GM13977 (cell line): ENCODE measurements at regions not wholly inside any gene's neighbourhood (a gene's known extent, or its start where the extent isn't known, plus 50 kb on each side); places are given as distances from the start of the nearest gene placed in this dataset.

Experiments
- DNase-seq: peaks from one replicate; pipeline ENCODE4 v3.0.0; 2012; ENCODE audit warnings: low spot score
- in situ Hi-C: fragments of 300-500 bp; cut with MboI; formaldehyde crosslinking; loops from one replicate; pipeline ENCODE4 v1.12.0; 2022; ENCODE audit warnings: low sequenced_read_pairs, low pct_unique_long_range_greater_than_20kb, mixed read lengths, inconsistent platforms; ENCODE audit not compliant: unreplicated experiment
- TF ChIP-seq, protein P1 (sequence below): IDR thresholded peaks from 2 replicates; pipeline ENCODE4 v1.5.1; 2012; ENCODE audit warnings: mild to moderate bottlenecking, control low read depth; ENCODE audit not compliant: insufficient read depth; ENCODE audit errors: extremely low read depth, missing control alignments

DNA sequence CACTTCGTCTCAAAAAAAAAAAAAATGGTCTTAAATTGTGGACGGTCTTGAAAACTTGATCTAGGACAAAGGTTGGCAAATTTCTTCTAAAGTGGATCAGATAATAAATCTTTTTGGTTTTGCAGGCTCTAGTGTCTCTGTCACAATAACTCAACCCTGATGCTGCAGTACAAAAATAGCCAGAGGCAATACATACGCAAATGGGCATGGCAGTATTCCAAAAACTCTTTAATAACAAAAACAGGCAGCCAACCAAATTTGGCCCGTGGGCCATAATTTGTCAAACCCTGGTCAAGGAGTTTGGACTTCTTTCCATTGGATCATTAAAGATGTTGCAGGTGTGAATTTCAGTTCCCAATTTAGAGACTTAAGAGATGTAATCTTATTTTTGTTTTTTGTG lies 93.5 kb upstream of the MRI1 start:
- in situ Hi-C loops = no loop called here
- TF ChIP-seq, protein P1, sequence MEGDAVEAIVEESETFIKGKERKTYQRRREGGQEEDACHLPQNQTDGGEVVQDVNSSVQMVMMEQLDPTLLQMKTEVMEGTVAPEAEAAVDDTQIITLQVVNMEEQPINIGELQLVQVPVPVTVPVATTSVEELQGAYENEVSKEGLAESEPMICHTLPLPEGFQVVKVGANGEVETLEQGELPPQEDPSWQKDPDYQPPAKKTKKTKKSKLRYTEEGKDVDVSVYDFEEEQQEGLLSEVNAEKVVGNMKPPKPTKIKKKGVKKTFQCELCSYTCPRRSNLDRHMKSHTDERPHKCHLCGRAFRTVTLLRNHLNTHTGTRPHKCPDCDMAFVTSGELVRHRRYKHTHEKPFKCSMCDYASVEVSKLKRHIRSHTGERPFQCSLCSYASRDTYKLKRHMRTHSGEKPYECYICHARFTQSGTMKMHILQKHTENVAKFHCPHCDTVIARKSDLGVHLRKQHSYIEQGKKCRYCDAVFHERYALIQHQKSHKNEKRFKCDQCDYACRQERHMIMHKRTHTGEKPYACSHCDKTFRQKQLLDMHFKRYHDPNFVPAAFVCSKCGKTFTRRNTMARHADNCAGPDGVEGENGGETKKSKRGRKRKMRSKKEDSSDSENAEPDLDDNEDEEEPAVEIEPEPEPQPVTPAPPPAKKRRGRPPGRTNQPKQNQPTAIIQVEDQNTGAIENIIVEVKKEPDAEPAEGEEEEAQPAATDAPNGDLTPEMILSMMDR = no peak

DNA sequence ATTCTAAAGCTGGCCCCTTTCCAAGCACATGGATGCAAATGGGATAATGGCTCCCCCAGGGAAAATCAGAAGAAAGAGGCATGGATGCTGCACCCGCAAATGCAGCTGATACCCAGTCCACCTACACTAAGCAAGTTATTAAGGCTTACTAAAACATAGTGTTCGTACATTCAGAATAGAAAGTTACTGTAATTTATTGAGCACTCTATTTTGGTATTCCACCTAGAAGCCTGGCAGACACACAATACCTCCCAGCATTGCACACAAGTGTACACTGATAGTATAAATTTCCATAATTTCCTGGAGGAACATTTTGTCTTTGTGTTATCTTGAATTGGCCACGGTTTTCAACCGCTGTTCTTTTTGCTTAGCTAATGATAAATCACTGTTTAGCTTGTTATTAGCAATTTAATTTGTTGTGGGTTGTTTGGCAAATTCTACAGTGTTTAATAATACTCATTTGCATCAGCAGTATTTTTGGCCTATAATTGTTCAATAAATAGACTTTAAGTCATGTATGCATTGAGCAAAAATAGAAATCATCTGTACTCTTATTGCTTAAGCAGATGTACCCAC lies 94.5 kb upstream of the MRI1 start:
- TF ChIP-seq, protein P1 = no peak
- DNase-seq = no peak
- in situ Hi-C loops = no loop called here

More for the DNA sequence above, 93.5 kb upstream of the MRI1 start:
- DNase-seq = no peak

DNA sequence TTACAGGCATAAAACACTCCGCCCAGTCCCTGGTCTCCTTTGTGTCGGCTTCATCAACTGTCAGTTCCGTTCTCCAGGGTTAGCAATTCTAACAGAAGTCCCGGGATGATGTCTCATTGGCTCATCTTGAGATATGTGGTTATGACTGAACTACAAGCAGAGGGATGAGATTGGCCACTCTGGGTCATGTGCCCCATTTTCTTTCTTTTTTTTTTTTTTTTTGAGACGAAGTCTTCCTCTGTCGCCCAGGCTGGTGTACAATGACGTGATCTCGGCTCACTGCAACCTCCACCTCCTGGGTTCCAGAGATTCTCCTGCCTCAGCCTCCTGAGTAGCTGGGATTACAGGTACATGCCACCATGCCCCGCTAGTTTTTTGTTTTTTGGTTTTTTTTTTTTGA lies 95.4 kb upstream of the MRI1 start:
- in situ Hi-C loops = no loop called here
- TF ChIP-seq, protein P1 = no peak
- no peak for DNase-seq

DNA sequence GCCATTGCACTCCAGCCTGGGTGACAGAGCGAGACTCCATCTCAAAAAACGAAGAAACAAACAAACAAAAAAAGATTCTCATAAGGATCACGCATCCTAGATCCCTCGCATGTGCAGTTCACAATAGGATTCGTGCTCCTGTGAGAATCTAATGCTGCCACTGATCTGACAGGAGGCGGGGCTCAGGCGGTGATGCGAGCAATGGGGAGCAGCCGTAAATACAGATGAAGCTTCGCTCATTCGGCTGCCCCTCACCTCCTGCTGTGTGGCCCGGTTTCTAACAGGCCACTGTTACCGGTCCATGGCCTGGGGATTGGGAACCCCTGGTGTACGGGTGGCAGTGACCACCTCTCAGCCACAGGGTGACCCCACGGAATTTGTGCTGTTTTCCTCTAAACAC lies 98.2 kb upstream of the MRI1 start:
- in situ Hi-C loops = no loop called here
- TF ChIP-seq, protein P1 = no peak
- DNase-seq = no peak

DNA sequence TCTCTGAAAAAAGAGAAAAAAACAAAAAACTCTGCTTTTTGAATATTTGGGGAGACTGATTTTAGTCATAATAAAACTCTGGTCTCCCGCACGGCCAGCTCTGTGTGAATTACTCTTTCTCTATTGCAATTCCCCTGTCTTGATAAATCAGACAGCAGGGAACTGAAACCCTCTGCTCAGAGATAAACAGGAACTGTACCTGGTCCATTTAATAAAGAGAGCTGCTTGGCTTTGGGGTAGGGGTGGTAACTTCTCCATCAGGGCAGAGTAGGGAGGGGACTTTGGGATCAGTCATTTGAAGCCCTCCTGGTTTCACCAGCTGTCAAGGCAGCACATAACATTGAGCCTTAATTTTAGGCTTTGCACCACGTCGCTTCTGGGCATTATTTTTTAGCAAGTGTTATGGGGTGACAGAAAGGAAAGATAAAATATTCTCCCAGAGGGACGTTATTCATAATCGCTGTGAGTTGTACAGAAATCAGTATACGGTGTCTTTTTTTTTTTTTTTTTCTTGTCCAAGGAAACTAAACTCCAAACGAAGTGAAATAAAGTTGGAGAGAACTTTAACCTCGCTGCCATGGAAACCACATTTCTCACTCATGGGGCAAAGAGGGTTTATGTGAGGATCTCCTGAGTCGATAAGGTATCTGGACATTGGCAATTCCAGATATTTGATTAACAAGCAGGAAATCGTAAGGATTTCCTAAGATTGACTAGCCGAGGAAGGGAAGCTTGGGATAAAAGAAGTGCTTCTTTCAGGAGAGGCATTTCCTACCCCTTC lies 99.0 kb upstream of the MRI1 start:
- TF ChIP-seq, protein P1 = no peak
- DNase-seq = no peak
- in situ Hi-C loops = no loop called here

DNA sequence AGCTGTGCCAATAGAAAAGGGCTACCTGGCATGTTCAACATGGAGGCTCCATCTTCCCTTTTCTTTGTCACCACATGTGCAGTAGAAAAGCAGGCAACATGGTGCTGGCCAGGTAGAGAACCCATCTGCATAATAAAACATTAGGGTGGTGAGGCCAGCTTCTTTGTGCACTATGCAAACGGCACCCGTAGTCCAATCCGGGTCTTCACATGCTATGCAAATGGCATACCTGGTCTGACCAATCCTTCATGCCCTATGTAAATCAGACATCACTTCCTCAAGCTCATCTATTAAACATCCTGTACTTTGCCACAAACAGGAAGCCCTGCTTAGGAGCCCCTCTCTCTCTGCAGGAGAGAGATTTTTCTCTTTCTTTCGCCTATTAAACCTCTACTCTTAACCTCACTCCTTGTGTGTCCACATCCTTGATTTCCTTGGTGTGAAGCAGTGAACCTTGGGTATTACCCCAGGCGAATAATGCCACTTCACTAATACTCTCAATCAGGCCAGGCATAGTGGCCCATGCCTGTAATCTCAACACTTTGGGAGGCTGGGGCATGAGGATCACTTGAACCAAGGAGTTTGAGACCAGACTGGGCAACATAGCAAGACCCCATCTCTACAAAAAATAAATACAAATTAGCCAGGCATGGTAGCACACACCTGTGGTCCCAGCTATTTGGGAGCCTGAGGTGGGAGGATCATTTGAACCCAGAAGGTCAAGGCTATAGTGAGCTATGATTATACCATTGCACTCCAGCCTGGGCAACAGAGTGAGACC lies 111.3 kb upstream of the MRI1 start:
- in situ Hi-C loops = no loop called here
- TF ChIP-seq, protein P1 = no peak
- DNase-seq = no peak
